ENCODE measurements at regions not wholly inside any gene's neighbourhood (a gene's known extent, or its start where the extent isn't known, plus 50 kb on each side); places are given as distances from the start of the nearest gene placed in this dataset.

GRCh38 chr2:240219208-240219890 is 78.9 kb upstream of the OTOS start:
- no peak for DNase-seq (ENCODE audit: low spot score)
- Histone ChIP-seq H3K27me3 (no peaks in the 10 kb centered on the region), H3K4me3 (no peak overlapping the region), H3K27ac (no peak overlapping the region), H3K36me3 (no peaks in the 10 kb centered on the region), H3K4me1 (no peaks in the 10 kb centered on the region), H3K9me3 (peaks cover 0 to 9% of the 10 kb centered on the region in 2 donors)
- TF ChIP-seq, protein P1, sequence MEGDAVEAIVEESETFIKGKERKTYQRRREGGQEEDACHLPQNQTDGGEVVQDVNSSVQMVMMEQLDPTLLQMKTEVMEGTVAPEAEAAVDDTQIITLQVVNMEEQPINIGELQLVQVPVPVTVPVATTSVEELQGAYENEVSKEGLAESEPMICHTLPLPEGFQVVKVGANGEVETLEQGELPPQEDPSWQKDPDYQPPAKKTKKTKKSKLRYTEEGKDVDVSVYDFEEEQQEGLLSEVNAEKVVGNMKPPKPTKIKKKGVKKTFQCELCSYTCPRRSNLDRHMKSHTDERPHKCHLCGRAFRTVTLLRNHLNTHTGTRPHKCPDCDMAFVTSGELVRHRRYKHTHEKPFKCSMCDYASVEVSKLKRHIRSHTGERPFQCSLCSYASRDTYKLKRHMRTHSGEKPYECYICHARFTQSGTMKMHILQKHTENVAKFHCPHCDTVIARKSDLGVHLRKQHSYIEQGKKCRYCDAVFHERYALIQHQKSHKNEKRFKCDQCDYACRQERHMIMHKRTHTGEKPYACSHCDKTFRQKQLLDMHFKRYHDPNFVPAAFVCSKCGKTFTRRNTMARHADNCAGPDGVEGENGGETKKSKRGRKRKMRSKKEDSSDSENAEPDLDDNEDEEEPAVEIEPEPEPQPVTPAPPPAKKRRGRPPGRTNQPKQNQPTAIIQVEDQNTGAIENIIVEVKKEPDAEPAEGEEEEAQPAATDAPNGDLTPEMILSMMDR (IDR thresholded peaks at IDR 0.05): no peak

DNA sequence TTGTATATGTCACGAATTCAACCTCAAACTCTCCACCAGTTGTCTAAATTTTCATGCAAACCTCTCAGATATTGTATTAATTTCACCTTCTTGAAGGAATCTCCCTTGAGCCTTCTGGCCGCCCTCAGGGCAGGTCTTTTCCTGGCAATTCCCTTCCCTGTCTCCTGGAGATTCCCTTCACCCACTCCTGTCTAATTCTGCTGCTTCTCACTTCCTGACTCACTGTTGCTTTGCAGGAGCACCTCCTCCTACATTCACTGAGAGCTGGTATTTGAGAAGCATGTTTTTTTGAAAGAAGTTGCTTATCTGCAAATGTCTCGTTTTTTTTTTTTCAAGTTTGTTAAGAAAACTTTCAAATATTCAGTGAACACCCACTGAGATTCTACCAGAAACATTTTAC is 79.9 kb upstream of the OTOS start:
- no peak for DNase-seq (ENCODE audit: low spot score)
- no peaks in the 10 kb centered on the region for H3K36me3 ChIP-seq
- no peaks in the 10 kb centered on the region for H3K27me3 ChIP-seq
- H3K4me3 ChIP-seq: no peak overlapping the region
- H3K27ac ChIP-seq: no peak overlapping the region
- H3K9me3 ChIP-seq: peaks cover 0 to 9% of the 10 kb centered on the region in 2 donors
- no peaks in the 10 kb centered on the region for H3K4me1 ChIP-seq
- TF ChIP-seq, protein P1 (IDR thresholded peaks at IDR 0.05): no peak

DNA sequence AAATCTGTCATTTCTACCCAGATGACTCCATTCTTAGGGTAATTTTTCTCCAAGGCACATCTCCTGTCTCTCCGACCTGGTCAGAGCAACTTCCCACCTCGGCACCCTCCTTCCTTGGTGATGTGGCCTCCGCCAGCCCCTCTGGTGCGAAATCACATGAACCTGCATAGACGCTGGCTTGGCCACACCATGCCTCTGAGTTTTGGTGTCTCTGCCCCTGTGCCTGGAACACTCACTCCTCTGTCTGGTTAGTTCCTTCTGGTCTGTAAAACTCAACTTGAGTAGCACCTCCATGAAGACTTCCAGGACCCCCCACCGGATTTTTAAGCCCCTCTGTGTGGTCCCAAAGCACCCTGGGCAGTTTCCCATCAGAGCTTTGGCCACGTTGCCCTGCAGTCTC is 83.2 kb upstream of the OTOS start:
- Histone ChIP-seq H3K9me3 (peaks cover 0 to 13% of the 10 kb centered on the region in 2 donors), H3K4me3 (no peak overlapping the region), H3K27ac (no peak overlapping the region), H3K36me3 (no peaks in the 10 kb centered on the region), H3K27me3 (no peaks in the 10 kb centered on the region), H3K4me1 (no peaks in the 10 kb centered on the region)
- TF ChIP-seq, protein P1 (IDR thresholded peaks at IDR 0.05): no peak
- DNase-seq (ENCODE audit: low spot score): no peak

- Histone ChIP-seq H3K36me3 (no peaks in the 10 kb centered on the region), H3K9me3 (peaks cover 0 to 23% of the 10 kb centered on the region in 2 donors), H3K4me3 (no peak overlapping the region), H3K27ac (no peak overlapping the region), H3K27me3 (no peaks in the 10 kb centered on the region), H3K4me1 (no peaks in the 10 kb centered on the region)
- no peak for DNase-seq (ENCODE audit: low spot score)
- TF ChIP-seq, protein P1 (IDR thresholded peaks at IDR 0.05): no peak
Observed at GRCh38 chr2:240224676-240225075, 84.2 kb upstream of the OTOS start.

GRCh38 chr2:240225131-240225530 is 84.7 kb upstream of the OTOS start:
- TF ChIP-seq, protein P1 (IDR thresholded peaks at IDR 0.05): no peak
- no peaks in the 10 kb centered on the region for H3K27me3 ChIP-seq
- DNase-seq (ENCODE audit: low spot score): no peak

More at GRCh38 chr2:240225131-240225530, 84.7 kb upstream of the OTOS start:
- H3K36me3 ChIP-seq: no peaks in the 10 kb centered on the region
- H3K9me3 ChIP-seq: peaks cover 0 to 28% of the 10 kb centered on the region in 2 donors
- H3K27ac ChIP-seq: no peak overlapping the region
- H3K4me3 ChIP-seq: no peak overlapping the region
- H3K4me1 ChIP-seq: no peaks in the 10 kb centered on the region

Measured in right atrium auricular region (tissue), 2 donors.